Cardiac fibroblast (primary cell): ENCODE measurements at regions not wholly inside any gene's neighbourhood (a gene's known extent, or its start where the extent isn't known, plus 50 kb on each side); places are given as distances from the start of the nearest gene placed in this dataset.

ENCODE experiments used
- DNase-seq, 2 donors: peaks; one replicate each; pipeline versions ENCODE4 v3.0.0 to v3.0.0-alpha.2; 2010; ENCODE audit warnings: low read depth in 2 of 2
- H3K4me3 ChIP-seq, 2 donors: replicated peaks in 1 of 2; 1 replicate in 1 of 2; 2 replicates in 1 of 2; pipeline ENCODE4 v1.5.1; 2011; ENCODE audit warnings: low read depth in 2 of 2, low read length in 2 of 2, mild to moderate bottlenecking in 2 of 2, moderate library complexity in 1 of 2
- CTCF ChIP-seq: IDR thresholded peaks from one replicate; pipeline ENCODE4 v1.5.1; 2011; ENCODE audit warnings: low read depth, mild to moderate bottlenecking, low read length, inconsistent platforms

- no peak for TF ChIP-seq CTCF
- no peak overlapping the region for H3K4me3 ChIP-seq
- DNase-seq, result no peak
These were observed 601.7 kb downstream of the BRINP1 start for GRCh38 chr9:118767571-118767970.

- no peak for TF ChIP-seq CTCF
- no peak for DNase-seq
- H3K4me3 ChIP-seq, result no peak overlapping the region
These were observed 586.3 kb downstream of the BRINP1 start for GRCh38 chr9:118782790-118783463.

- no peak for TF ChIP-seq CTCF
- H3K4me3 ChIP-seq, result no peak overlapping the region
- DNase-seq, result no peak
These were observed 585.2 kb downstream of the BRINP1 start for GRCh38 chr9:118784033-118784432.

- no peak for DNase-seq
- TF ChIP-seq CTCF, result no peak
- no peak overlapping the region for H3K4me3 ChIP-seq
These were observed 583.8 kb downstream of the BRINP1 start for GRCh38 chr9:118785456-118785855.

GRCh38 chr9:118786877-118787276, 582.4 kb downstream of the BRINP1 start:
- no peak for DNase-seq
- no peak for TF ChIP-seq CTCF
- H3K4me3 ChIP-seq, result no peak overlapping the region

GRCh38 chr9:118809160-118809625, 560.0 kb downstream of the BRINP1 start:
- no peak overlapping the region for H3K4me3 ChIP-seq
- no peak for DNase-seq

More at GRCh38 chr9:118809160-118809625, 560.0 kb downstream of the BRINP1 start:
- no peak for TF ChIP-seq CTCF
